HG03520 (cell line): ENCODE measurements at regions not wholly inside any gene's neighbourhood (a gene's known extent, or its start where the extent isn't known, plus 50 kb on each side); places are given as distances from the start of the nearest gene placed in this dataset.
"Not testable (repeated sequence)": the region's sequence is repeated elsewhere in the genome, so short reads cannot be mapped to it uniquely, and the experiment has no call there.

Experiments
- ATAC-seq: cut with Tn5 transposase; IDR thresholded peaks from one replicate; pipeline ENCODE4 v1.9.1; 2021; ENCODE audit warnings: mild to moderate bottlenecking, moderate library complexity; ENCODE audit not compliant: unreplicated experiment

GRCh38 chr10:60524541-60524940 lies 134.9 kb upstream of the ANK3 start:
- ATAC-seq, result no peak

GRCh38 chr10:60523371-60523770 lies 133.7 kb upstream of the ANK3 start:
- ATAC-seq, result not testable (repeated sequence)

GRCh38 chr10:60522617-60523016 lies 132.9 kb upstream of the ANK3 start:
- no peak for ATAC-seq

GRCh38 chr10:60521974-60522405 lies 132.3 kb upstream of the ANK3 start:
- no peak for ATAC-seq

DNA sequence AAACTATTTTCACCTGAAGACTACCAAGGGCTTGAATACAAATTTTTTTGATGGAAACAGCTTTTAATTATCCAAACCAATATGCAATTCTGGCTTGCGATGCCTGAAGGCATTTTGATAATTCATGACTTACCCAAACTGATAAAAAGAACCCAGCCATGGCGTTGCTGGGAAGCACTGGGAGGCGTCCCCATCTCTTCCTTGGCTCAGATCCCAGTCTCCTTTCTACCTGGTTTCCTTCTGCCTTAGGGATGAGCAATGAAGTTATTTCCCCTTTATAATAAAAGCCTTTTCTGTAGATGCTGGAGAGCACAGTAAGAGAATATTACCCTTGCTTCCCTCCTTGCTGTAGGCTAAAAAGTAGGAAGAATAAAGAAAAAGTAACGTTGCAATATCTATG lies 129.1 kb upstream of the ANK3 start:
- ATAC-seq, result no peak

DNA sequence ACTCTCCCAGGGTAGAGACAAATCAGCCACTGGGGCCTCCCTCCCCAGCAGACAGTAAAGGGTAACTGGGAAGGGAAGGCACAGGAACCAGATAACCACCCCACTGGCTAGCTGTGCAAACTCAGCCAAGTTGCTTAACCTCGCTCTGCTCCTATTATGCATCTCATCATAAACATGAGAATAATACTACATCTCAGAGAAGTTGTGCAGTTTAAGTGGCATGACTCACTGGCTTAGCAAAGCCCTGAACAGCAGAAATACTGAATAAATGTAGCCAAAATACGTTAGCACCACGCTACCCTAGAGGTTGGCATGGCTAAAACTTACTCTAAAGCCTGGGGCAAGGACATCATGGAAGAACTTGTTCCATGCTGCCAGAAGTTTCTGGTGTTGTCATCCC lies 128.1 kb upstream of the ANK3 start:
- ATAC-seq, result no peak

GRCh38 chr10:60513281-60513680 lies 123.6 kb upstream of the ANK3 start:
- ATAC-seq, result no peak

DNA sequence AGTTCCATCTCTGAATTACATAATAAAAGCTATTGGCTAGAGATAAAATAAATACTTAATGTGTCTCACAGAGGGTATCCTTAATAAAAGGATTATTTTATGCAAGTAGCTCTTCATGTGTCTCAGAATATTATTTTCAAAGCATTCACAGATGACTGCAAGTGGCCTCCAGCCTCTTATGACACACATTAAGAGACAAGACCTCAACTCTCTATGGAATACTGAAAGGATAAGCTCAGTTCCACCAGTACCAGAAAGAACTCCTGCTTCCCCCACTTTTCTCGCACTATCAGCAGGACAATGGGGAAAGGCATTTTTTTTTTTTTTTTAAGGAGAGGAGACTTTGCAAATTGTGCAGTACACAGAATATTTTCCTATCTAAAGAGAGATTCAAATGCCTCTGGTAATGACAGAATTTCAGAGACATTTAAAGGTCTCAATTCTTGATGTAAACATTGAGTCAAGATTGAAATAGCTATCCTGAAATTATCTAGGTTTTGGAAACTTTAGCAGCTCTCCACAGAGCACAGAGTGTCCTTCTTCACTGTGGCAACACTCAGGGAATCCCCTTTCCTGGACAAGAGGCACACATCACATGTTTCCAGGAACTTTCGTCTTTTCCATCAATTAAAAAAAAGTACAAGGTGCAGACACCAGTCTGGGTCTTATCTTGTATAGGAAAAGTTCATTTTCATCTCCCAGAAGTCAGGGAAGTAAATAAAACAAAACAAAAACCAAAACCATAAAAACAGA lies 122.0 kb upstream of the ANK3 start:
- no peak for ATAC-seq

- no peak for ATAC-seq
These were observed 119.2 kb upstream of the ANK3 start for GRCh38 chr10:60508831-60509230.

GRCh38 chr10:60508037-60508436 lies 118.4 kb upstream of the ANK3 start:
- ATAC-seq, result no peak

GRCh38 chr10:60502621-60503020 lies 112.9 kb upstream of the ANK3 start:
- ATAC-seq, result no peak

GRCh38 chr10:60498985-60499384 lies 109.3 kb upstream of the ANK3 start:
- ATAC-seq, result no peak

GRCh38 chr10:60497364-60497763 lies 107.7 kb upstream of the ANK3 start:
- no peak for ATAC-seq

DNA sequence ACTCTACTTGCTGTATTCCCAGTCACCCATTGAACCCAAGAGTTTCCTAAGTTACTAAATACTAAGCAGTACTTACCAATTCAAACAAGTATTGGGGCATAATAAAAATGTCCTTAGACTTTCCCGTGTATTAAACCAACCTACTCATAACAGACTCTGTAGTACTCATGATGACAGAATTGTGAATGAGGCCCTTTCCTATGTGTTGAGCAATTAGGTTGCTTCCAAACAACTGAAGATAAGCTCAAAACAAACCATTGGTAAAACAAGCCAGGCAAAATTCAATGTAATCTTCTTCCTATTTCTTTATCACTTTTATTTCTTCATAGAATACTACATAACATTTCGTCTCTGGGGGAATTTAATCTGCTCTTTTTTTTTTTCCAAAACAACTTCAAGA lies 106.5 kb upstream of the ANK3 start:
- ATAC-seq, result no peak

- ATAC-seq, result no peak
These were observed 105.8 kb upstream of the ANK3 start for GRCh38 chr10:60495338-60496055.

DNA sequence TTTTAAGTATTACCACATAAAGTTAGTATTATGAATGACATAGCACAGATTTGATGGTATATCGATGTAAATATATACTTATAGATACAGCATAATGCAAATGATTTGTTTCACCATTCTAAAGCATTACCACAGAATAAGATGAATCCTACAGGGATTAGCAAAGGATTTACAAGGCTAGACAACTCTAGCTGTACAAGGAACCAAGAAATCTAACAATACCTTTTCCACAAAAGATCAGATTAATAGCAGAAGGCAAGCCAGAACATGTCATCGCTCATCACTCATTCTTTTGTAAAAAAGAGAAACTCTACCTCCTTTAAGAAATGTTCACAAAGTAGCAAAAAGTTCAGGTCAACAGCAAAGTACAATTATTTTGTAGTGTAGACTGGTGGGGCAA lies 105.1 kb upstream of the ANK3 start:
- no peak for ATAC-seq

- ATAC-seq, result no peak
These were observed 101.5 kb upstream of the ANK3 start for GRCh38 chr10:60491162-60491561.

DNA sequence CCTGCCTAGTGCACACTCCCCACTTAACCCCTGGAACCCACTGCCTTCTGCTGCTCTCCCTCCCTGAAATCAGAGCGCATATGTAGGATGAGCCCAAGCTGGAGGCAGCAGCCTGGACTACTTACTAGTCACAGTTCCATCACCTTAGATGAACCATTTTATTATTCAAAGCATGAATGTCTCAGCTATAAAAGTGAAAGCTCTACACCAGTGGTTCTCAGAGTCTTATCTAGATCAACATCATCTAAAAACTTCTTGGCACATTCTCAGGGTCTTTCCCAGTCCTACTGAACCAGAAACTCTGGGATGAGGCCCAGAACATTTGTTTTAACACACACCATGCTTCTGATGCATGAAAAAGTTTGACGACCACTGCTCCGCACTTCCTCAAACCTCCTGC lies 100.3 kb upstream of the ANK3 start:
- no peak for ATAC-seq

DNA sequence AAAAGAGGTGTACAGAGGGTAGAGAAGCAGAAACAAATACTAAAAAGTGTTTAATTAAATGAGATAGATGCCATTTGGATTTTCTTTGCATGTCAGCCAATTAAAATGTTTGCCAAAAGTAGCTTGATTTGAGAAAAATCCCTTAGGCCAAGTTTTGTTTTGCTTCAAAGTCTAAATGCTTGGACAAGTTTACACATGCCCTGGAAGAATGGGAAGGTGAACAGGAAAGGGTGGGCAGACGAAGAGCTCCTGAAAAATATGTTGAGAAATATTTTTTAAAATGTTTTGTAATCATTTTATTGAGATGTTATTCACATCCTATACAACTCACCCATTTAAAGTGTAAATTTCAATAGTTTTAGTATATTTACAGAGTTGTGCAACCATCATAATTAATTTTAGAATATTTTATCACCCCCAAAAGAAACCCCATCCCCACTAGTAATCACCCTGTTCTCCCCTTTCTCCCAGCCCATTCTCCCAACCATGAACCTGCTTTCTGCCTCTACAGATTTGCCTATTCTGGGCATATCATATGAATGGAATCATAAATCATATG lies 98.5 kb upstream of the ANK3 start:
- ATAC-seq, result no peak

- ATAC-seq, result no peak
These were observed 97.9 kb upstream of the ANK3 start for GRCh38 chr10:60487543-60487942.

DNA sequence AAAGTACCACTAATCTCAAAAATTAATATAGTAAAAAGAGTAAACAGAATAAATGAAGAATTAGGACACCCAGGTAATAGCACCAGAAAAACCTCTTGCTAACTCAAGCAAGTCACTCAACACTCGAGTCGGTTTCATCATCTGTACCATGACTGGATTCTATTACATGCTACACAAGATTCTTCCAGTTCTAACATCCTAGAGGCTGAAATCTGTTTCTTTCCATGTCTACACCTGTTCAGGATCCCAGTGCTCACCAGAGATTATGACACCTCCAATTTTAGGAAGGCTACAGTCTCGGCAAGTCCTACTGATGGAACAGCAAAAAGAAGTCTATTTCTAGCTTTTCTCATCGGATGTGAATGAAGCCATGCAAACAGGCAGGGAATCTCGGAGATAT lies 95.3 kb upstream of the ANK3 start:
- no peak for ATAC-seq

DNA sequence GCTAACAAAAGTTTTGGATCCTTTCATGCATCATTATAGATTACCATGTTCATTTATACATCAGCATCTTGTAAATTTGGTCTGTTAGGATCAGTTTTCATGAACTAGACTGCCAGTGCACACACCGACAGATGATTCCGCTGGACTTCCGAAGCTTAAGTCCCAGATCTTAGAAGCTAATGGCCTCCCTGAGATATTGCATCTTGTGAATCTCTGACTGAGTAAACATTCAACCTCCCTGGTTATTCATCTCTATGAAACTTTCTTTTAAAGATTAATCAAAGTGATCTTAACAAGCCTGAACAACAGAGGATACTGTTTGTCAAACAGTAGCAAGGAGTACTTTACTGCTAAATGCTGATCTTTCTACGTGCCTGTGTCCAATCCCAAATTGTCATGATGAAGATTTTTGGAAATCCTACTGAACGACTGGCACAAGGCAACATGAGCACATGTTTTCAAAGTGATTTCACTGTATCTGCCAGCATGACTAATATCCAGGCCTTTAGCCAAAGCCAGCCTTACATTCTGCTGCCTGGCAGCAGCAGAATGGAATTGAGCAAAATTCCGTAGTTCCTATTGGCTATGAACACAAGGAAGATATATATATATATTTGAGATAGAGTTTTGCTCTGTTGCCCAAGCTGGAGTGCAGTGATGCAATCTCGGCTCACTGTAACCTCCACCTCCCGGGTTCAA lies 91.3 kb upstream of the ANK3 start:
- ATAC-seq, result no peak
